Activated T-cell treated with anti-CD3 and anti-CD28 coated beads for 1 hour (primary cell): ENCODE measurements at regions not wholly inside any gene's neighbourhood (a gene's known extent, or its start where the extent isn't known, plus 50 kb on each side); places are given as distances from the start of the nearest gene placed in this dataset.

Source experiments
- DNase-seq: peaks from one replicate; pipeline ENCODE4 v3.0.0-alpha.2; 2020; ENCODE audit warnings: low read depth

GRCh38 chr14:98889836-98890185 is 382.2 kb downstream of the BCL11B start:
- no peak for DNase-seq

GRCh38 chr14:98890556-98891340 is 381.2 kb downstream of the BCL11B start:
- DNase-seq = no peak

- DNase-seq = no peak
Observed at GRCh38 chr14:98893675-98894074, 378.3 kb downstream of the BCL11B start.

GRCh38 chr14:98894600-98894999 is 377.4 kb downstream of the BCL11B start:
- no peak for DNase-seq

- no peak for DNase-seq
Observed at GRCh38 chr14:98896449-98896848, 375.5 kb downstream of the BCL11B start.

- DNase-seq = no peak
Observed at GRCh38 chr14:98897605-98898309, 374.2 kb downstream of the BCL11B start.

GRCh38 chr14:98899441-98899840 is 372.6 kb downstream of the BCL11B start:
- DNase-seq = no peak

GRCh38 chr14:98900236-98900635 is 371.8 kb downstream of the BCL11B start:
- no peak for DNase-seq

GRCh38 chr14:98900798-98901197 is 371.2 kb downstream of the BCL11B start:
- no peak for DNase-seq

GRCh38 chr14:98901511-98902205 is 370.3 kb downstream of the BCL11B start:
- no peak for DNase-seq

- DNase-seq = no peak
Observed at GRCh38 chr14:98903371-98903770, 368.6 kb downstream of the BCL11B start.

GRCh38 chr14:98904677-98905076 is 367.3 kb downstream of the BCL11B start:
- no peak for DNase-seq

GRCh38 chr14:98906123-98906995 is 365.6 kb downstream of the BCL11B start:
- no peak for DNase-seq

GRCh38 chr14:98907271-98907670 is 364.7 kb downstream of the BCL11B start:
- no peak for DNase-seq

- no peak for DNase-seq
Observed at GRCh38 chr14:98908050-98908449, 363.9 kb downstream of the BCL11B start.

- no peak for DNase-seq
Observed at GRCh38 chr14:98909251-98909944, 362.6 kb downstream of the BCL11B start.

GRCh38 chr14:98910061-98910460 is 361.9 kb downstream of the BCL11B start:
- no peak for DNase-seq

GRCh38 chr14:98912655-98913054 is 359.3 kb downstream of the BCL11B start:
- DNase-seq = no peak

GRCh38 chr14:98913967-98914650 is 357.9 kb downstream of the BCL11B start:
- DNase-seq = no peak

- DNase-seq = no peak
Observed at GRCh38 chr14:98914942-98915341, 357.1 kb downstream of the BCL11B start.

- no peak for DNase-seq
Observed at GRCh38 chr14:98915625-98916024, 356.4 kb downstream of the BCL11B start.
